ENCODE measurements at regions not wholly inside any gene's neighbourhood (a gene's known extent, or its start where the extent isn't known, plus 50 kb on each side); places are given as distances from the start of the nearest gene placed in this dataset.
"Not testable (repeated sequence)": the region's sequence is repeated elsewhere in the genome, so short reads cannot be mapped to it uniquely, and the experiment has no call there.

DNA sequence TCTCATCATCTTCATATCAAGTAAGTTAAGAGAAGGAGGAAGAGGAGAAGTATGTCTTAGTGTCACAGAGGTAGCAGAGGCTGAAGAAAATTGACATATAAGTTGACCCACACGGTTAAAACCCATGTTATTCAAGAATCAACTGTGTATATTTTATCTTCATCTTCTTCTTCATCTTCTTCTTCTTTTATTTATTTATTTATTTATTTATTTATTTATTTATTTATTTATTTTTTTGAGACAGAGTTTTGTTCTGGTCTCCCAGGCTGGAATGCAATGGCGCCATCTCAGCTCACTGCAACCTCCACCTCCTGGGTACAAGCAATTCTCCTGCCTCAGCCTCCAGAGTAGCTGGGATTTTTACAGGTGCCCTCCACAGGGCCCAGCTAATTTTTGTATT lies 1242.3 kb upstream of the RAG2 start:
- not testable (repeated sequence) for TF ChIP-seq EP300, POLR2A (IDR thresholded peaks at IDR 0.05)
- TF ChIP-seq, protein P1, sequence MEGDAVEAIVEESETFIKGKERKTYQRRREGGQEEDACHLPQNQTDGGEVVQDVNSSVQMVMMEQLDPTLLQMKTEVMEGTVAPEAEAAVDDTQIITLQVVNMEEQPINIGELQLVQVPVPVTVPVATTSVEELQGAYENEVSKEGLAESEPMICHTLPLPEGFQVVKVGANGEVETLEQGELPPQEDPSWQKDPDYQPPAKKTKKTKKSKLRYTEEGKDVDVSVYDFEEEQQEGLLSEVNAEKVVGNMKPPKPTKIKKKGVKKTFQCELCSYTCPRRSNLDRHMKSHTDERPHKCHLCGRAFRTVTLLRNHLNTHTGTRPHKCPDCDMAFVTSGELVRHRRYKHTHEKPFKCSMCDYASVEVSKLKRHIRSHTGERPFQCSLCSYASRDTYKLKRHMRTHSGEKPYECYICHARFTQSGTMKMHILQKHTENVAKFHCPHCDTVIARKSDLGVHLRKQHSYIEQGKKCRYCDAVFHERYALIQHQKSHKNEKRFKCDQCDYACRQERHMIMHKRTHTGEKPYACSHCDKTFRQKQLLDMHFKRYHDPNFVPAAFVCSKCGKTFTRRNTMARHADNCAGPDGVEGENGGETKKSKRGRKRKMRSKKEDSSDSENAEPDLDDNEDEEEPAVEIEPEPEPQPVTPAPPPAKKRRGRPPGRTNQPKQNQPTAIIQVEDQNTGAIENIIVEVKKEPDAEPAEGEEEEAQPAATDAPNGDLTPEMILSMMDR (IDR thresholded peaks at IDR 0.05): not testable (repeated sequence)

Measured in ovary (tissue), 3 donors.